ENCODE measurements at regions not wholly inside any gene's neighbourhood (a gene's known extent, or its start where the extent isn't known, plus 50 kb on each side); places are given as distances from the start of the nearest gene placed in this dataset.
"Not testable (repeated sequence)": the region's sequence is repeated elsewhere in the genome, so short reads cannot be mapped to it uniquely, and the experiment has no call there.

GRCh38 chr16:22642416-22643088, 131.9 kb downstream of the NPIPB5 start (continued):
- TF ChIP-seq GMEB1 (CRISPR knock-in tag; IDR thresholded peaks at IDR 0.05) (no peak), ZBTB11 (CRISPR knock-in tag; IDR thresholded peaks at IDR 0.05) (no peak), SIN3A (IDR thresholded peaks at IDR 0.05; ENCODE audit: borderline replicate concordance in 2 of 2, control insufficient read depth in 1 of 2, low read depth in 2 of 2, low read length in 2 of 2) (no peak)

GRCh38 chr16:22643203-22643602, 132.5 kb downstream of the NPIPB5 start:
- H3K9me1 ChIP-seq (ENCODE audit: control insufficient read depth, insufficient read depth, low read length); H3K4me1 ChIP-seq (replicated peaks in 1 of 2; ENCODE audit: control insufficient read depth in 2 of 2, insufficient read depth in 2 of 2, low read length in 2 of 2); H3K79me2 ChIP-seq (ENCODE audit: control insufficient read depth, insufficient read depth, low read length); H4K20me1 ChIP-seq (replicated peaks; ENCODE audit: control insufficient read depth, insufficient read depth, low read length); H3K27me3 ChIP-seq (ENCODE audit: control insufficient read depth in 2 of 2, insufficient read depth in 2 of 2, low read length in 2 of 2); H3K36me3 ChIP-seq (ENCODE audit: control insufficient read depth, insufficient read depth, low read length); BruUV-seq (replicated peaks); CTCF ChIA-PET (ENCODE audit: low intra/inter-chr PET ratio); in situ Hi-C loops (cut with MboI); FAIRE-seq; H3K4me3 ChIP-seq; ATAC-seq; H3K9ac ChIP-seq (ENCODE audit: insufficient read depth in 1 of 2, low read depth in 2 of 2, low read length in 2 of 2); H3K4me2 ChIP-seq (ENCODE audit: insufficient read depth, low read length); DNase-seq (ENCODE audit: extremely low read depth in 1 of 4, low spot score in 3 of 4); H3K27ac ChIP-seq (ENCODE audit: extremely low read depth, low read depth, low read length); H2AFZ ChIP-seq (ENCODE audit: low read depth, low read length); H3K9me3 ChIP-seq (replicated peaks; ENCODE audit: control insufficient read depth, insufficient read depth, low read depth, low read length); intact Hi-C loops (cut with micrococcal nuclease): not testable (repeated sequence)
- WGBS (ENCODE audit: insufficient coverage, low coverage, missing lambda C conversion rate) = 0% methylated on average over 5 of the region's 5 CpGs
- POLR2A ChIA-PET = interaction anchor here (0.6 kb wide), 1 partner anchor 24 kb away, joined by 3 read pairs; no protein-coding TSS in a partner anchor

Measured in K562 (cell line).